ENCODE measurements at regions not wholly inside any gene's neighbourhood (a gene's known extent, or its start where the extent isn't known, plus 50 kb on each side); places are given as distances from the start of the nearest gene placed in this dataset.
A peak's percentile ranks its signal among the peaks of the same experiment; 100 is the strongest.

DNA sequence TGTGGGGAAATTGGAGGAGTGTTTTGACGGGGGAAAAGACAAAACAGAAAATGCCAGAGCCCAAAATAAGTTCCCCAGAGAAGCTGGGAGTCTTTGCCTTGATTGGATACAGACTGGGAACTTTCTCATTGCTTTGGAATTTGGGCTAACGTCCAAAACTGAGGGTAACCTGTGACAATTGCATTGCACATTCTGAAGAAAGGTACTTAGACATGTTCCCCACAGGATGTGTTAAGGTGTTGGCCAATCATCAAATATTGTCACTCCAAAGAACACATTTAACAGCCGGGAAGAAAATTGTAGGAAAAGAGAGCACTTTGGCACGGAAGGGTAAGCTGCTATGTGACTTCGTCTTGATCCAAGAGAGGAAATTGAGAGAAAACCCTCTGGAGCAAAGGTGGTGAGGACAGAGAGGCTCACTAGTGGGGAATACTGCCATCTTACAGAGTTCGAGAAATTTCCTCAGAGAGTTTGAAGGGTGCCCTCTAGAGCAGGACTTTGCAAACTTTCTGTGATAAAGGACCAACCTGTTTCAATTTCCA, 619.5 kb upstream of the TBL1XR1 start:
- ChIA-PET CTCF (interaction anchor here (0.6 kb wide), 1 partner anchor 143 kb away, joined by 3 read pairs; no protein-coding TSS in a partner anchor), POLR2A (ENCODE audit: low non-redundant PET) (no interaction called here)
- DNase-seq (ENCODE audit: low spot score): peak; percentile 67
- TF ChIP-seq, protein P1, sequence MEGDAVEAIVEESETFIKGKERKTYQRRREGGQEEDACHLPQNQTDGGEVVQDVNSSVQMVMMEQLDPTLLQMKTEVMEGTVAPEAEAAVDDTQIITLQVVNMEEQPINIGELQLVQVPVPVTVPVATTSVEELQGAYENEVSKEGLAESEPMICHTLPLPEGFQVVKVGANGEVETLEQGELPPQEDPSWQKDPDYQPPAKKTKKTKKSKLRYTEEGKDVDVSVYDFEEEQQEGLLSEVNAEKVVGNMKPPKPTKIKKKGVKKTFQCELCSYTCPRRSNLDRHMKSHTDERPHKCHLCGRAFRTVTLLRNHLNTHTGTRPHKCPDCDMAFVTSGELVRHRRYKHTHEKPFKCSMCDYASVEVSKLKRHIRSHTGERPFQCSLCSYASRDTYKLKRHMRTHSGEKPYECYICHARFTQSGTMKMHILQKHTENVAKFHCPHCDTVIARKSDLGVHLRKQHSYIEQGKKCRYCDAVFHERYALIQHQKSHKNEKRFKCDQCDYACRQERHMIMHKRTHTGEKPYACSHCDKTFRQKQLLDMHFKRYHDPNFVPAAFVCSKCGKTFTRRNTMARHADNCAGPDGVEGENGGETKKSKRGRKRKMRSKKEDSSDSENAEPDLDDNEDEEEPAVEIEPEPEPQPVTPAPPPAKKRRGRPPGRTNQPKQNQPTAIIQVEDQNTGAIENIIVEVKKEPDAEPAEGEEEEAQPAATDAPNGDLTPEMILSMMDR (conservative IDR thresholded peaks at IDR 0.05; ENCODE audit: low read depth): no peak; the same call in 1 of the 2 replicates
- H3K27ac ChIP-seq: no peak overlapping the region

- DNase-seq (ENCODE audit: low spot score): no peak
- ChIA-PET POLR2A (ENCODE audit: low non-redundant PET) (no interaction called here), CTCF (no interaction called here)
- TF ChIP-seq, protein P1 (conservative IDR thresholded peaks at IDR 0.05; ENCODE audit: low read depth): no peak
- peak overlapping the region; percentile 17; the same call in 1 of the 2 replicates for H3K27ac ChIP-seq
Measured at GRCh38 chr3:177817751-177818150, 620.5 kb upstream of the TBL1XR1 start.

- TF ChIP-seq, protein P1 (conservative IDR thresholded peaks at IDR 0.05; ENCODE audit: low read depth): no peak
- no peak overlapping the region for H3K27ac ChIP-seq
- no peak for DNase-seq (ENCODE audit: low spot score)
- CTCF ChIA-PET: no interaction called here
- POLR2A ChIA-PET (ENCODE audit: low non-redundant PET): no interaction called here
Measured at GRCh38 chr3:177818712-177819240, 621.5 kb upstream of the TBL1XR1 start.

- POLR2A ChIA-PET (ENCODE audit: low non-redundant PET): no interaction called here
- TF ChIP-seq, protein P1 (conservative IDR thresholded peaks at IDR 0.05; ENCODE audit: low read depth): no peak
Measured at GRCh38 chr3:177820683-177821316, 623.5 kb upstream of the TBL1XR1 start.

GRCh38 chr3:177822681-177823096, 625.4 kb upstream of the TBL1XR1 start:
- ChIA-PET POLR2A (ENCODE audit: low non-redundant PET) (no interaction called here), CTCF (no interaction called here)
- TF ChIP-seq, protein P1 (conservative IDR thresholded peaks at IDR 0.05; ENCODE audit: low read depth): no peak
- H3K27ac ChIP-seq: no peak overlapping the region
- no peak for DNase-seq (ENCODE audit: low spot score)

More at GRCh38 chr3:177820683-177821316, 623.5 kb upstream of the TBL1XR1 start:
- CTCF ChIA-PET: no interaction called here
- no peak for DNase-seq (ENCODE audit: low spot score)
- H3K27ac ChIP-seq: no peak overlapping the region

GRCh38 chr3:177823701-177824189, 626.5 kb upstream of the TBL1XR1 start:
- ChIA-PET POLR2A (ENCODE audit: low non-redundant PET) (no interaction called here), CTCF (interaction anchor here (0.6 kb wide), 1 partner anchor 47 kb away, joined by 4 read pairs; no protein-coding TSS in a partner anchor)
- H3K27ac ChIP-seq: peak overlapping the region; percentile 59

More at GRCh38 chr3:177823701-177824189, 626.5 kb upstream of the TBL1XR1 start:
- DNase-seq (ENCODE audit: low spot score): no peak
- TF ChIP-seq, protein P1 (conservative IDR thresholded peaks at IDR 0.05; ENCODE audit: low read depth): no peak

All from RWPE1 (cell line).